H1 (cell line): ENCODE measurements at regions not wholly inside any gene's neighbourhood (a gene's known extent, or its start where the extent isn't known, plus 50 kb on each side); places are given as distances from the start of the nearest gene placed in this dataset.
"Not testable (repeated sequence)": the region's sequence is repeated elsewhere in the genome, so short reads cannot be mapped to it uniquely, and the experiment has no call there.

Source experiments
- CTCF ChIA-PET: fragments of 300-600 bp; sonication (Branson Sonifier 250); formaldehyde crosslinking; loops from one replicate; lab custom pipeline; 2021; ENCODE audit not compliant: partially characterized antibody; lab: Charles Lee
- POLR2A ChIA-PET: fragments of 300-600 bp; sonication (Branson Sonifier 250); formaldehyde crosslinking; loops from one replicate; lab custom pipeline; 2021; ENCODE audit warnings: inconsistent platforms; ENCODE audit not compliant: partially characterized antibody; lab: Charles Lee
- DNase-seq, 2 experiments: peaks; one replicate each; pipeline versions ENCODE4 v3.0.0 to v3.0.0-alpha.2; 2010 to 2022; ENCODE audit warnings: low spot score in 2 of 2, low read depth in 1 of 2, mixed read lengths in 1 of 2
- FAIRE-seq: peaks from 2 replicates; lab custom pipeline; 2011; peaks lifted over from hg19 to GRCh38; lab: Jason Lieb, UNC
- H2AFZ ChIP-seq: 2 replicates; pipeline ENCODE4 v1.8.1; 2012; ENCODE audit warnings: low read length, inconsistent platforms
- H2AK5ac ChIP-seq: 2 replicates; pipeline ENCODE4 v1.6.1; 2013; ENCODE audit warnings: low read depth, low read length
- H2BK120ac ChIP-seq: replicated peaks from 2 replicates; pipeline ENCODE3; 2013; ENCODE audit warnings: low read depth, low read length, inconsistent platforms
- H2BK12ac ChIP-seq: 2 replicates; pipeline ENCODE4 v1.6.1; 2013; ENCODE audit warnings: low read depth, low read length
- H2BK15ac ChIP-seq: 2 replicates; pipeline ENCODE4 v1.6.1; 2013; ENCODE audit warnings: low read length
- H2BK20ac ChIP-seq: 2 replicates; pipeline ENCODE4 v1.6.1; 2013; ENCODE audit warnings: low read length
- H2BK5ac ChIP-seq: 2 replicates; pipeline ENCODE4 v1.6.1; 2013; ENCODE audit warnings: low read depth, low read length
- H3K14ac ChIP-seq: 2 replicates; pipeline ENCODE4 v1.6.1; 2013; ENCODE audit warnings: inconsistent platforms; ENCODE audit not compliant: insufficient read length
- H3K18ac ChIP-seq: 2 replicates; pipeline ENCODE4 v1.6.1; 2013; ENCODE audit warnings: low read length; ENCODE audit errors: extremely low read depth
- H3K23ac ChIP-seq: 2 replicates; pipeline ENCODE4 v1.6.1; 2013; ENCODE audit warnings: inconsistent platforms; ENCODE audit not compliant: insufficient read length
- H3K23me2 ChIP-seq: 2 replicates; pipeline ENCODE4 v1.6.1; 2013; ENCODE audit warnings: low read depth, low read length
- H3K27ac ChIP-seq: 2 replicates; pipeline ENCODE4 v1.6.1; 2011; ENCODE audit warnings: low read depth, low read length, inconsistent platforms
- H3K27me3 ChIP-seq, 4 experiments: replicated peaks in 1 of 4; 1 replicate in 1 of 4; 2 replicates in 3 of 4; pipeline versions ENCODE4 v1.6.1 to v1.8.1; 2011 to 2013; ENCODE audit warnings: low read length in 3 of 4, mild to moderate bottlenecking in 3 of 4, inconsistent platforms in 2 of 4, mixed read lengths in 2 of 4, moderate library complexity in 1 of 4; ENCODE audit not compliant: control insufficient read depth in 3 of 4, insufficient read depth in 3 of 4; ENCODE audit errors: extremely low read depth in 1 of 4
- H3K36me3 ChIP-seq, 4 experiments: 2 replicates each; pipeline versions ENCODE4 v1.6.1 to v1.8.1; 2011 to 2013; ENCODE audit warnings: mild to moderate bottlenecking in 4 of 4, low read length in 3 of 4, moderate library complexity in 2 of 4, control low read depth in 1 of 4, inconsistent platforms in 1 of 4; ENCODE audit not compliant: insufficient read depth in 4 of 4, control insufficient read depth in 2 of 4
- H3K4ac ChIP-seq: replicated peaks from 2 replicates; pipeline ENCODE3; 2013; ENCODE audit warnings: low read length, low read depth, mixed read lengths, inconsistent platforms; ENCODE audit not compliant: insufficient read length
- H3K4me1 ChIP-seq, 4 experiments: replicated peaks in 1 of 4; 1 replicate in 1 of 4; 2 replicates in 3 of 4; pipeline versions ENCODE4 v1.6.1 to v1.8.1; 2011 to 2013; ENCODE audit warnings: low read length in 3 of 4, inconsistent platforms in 2 of 4, mixed read lengths in 1 of 4; ENCODE audit not compliant: insufficient read depth in 4 of 4, control insufficient read depth in 3 of 4
- H3K4me2 ChIP-seq, 2 experiments: 2 replicates each; pipeline versions ENCODE4 v1.6.1 to v1.8.1; 2011 to 2013; ENCODE audit warnings: low read depth in 2 of 2, low read length in 2 of 2, control low read depth in 1 of 2, inconsistent platforms in 1 of 2, mild to moderate bottlenecking in 1 of 2; ENCODE audit not compliant: insufficient read depth in 1 of 2
- H3K4me3 ChIP-seq, 4 experiments: fragments of 200-600, 300-600 bp in 1 of 4; sonication (generic), shearing (Covaris generic), sonication (Bioruptor Twin) in 1 of 4; 2 replicates each; pipeline versions ENCODE4 v1.5.1 to v1.8.1; 2011 to 2016; ENCODE audit warnings: low read length in 4 of 4, low read depth in 3 of 4, control low read depth in 2 of 4, inconsistent platforms in 2 of 4, mild to moderate bottlenecking in 2 of 4, mixed read lengths in 1 of 4, moderate library complexity in 1 of 4; ENCODE audit not compliant: insufficient read depth in 2 of 4; ENCODE audit errors: extremely low read depth in 1 of 4
- H3K56ac ChIP-seq: replicated peaks from 2 replicates; pipeline ENCODE3; 2013; ENCODE audit warnings: low read depth, mild to moderate bottlenecking, mixed read lengths, low read length, inconsistent platforms; ENCODE audit not compliant: insufficient read length
- H3K79me1 ChIP-seq: 2 replicates; pipeline ENCODE4 v1.6.1; 2013; ENCODE audit warnings: low read depth, low read length, control low read depth
- H3K79me2 ChIP-seq, 2 experiments: 2 replicates each; pipeline versions ENCODE4 v1.6.1 to v1.8.1; 2012 to 2013; ENCODE audit warnings: low read length in 2 of 2, mild to moderate bottlenecking in 2 of 2, inconsistent platforms in 1 of 2; ENCODE audit not compliant: insufficient read depth in 2 of 2, control insufficient read depth in 1 of 2
- H3K9ac ChIP-seq, 4 experiments: replicated peaks in 1 of 4; 1 replicate in 1 of 4; 2 replicates in 3 of 4; pipeline versions ENCODE4 v1.6.1 to v1.8.1; 2011 to 2013; ENCODE audit warnings: low read depth in 3 of 4, low read length in 3 of 4, control low read depth in 2 of 4, mild to moderate bottlenecking in 2 of 4, moderate library complexity in 2 of 4, inconsistent platforms in 1 of 4; ENCODE audit errors: extremely low read depth in 1 of 4
- H3K9me3 ChIP-seq, 2 experiments: 2 replicates each; pipeline versions ENCODE4 v1.6.1 to v1.8.1; 2012 to 2013; ENCODE audit warnings: mild to moderate bottlenecking in 2 of 2, moderate library complexity in 2 of 2, control low read depth in 1 of 2, inconsistent platforms in 1 of 2, low read depth in 1 of 2, low read length in 1 of 2, mixed read lengths in 1 of 2; ENCODE audit not compliant: insufficient read depth in 2 of 2
- H4K20me1 ChIP-seq, 2 experiments: replicated peaks in 1 of 2; 2 replicates each; pipeline versions ENCODE3 to v1.8.1; 2011 to 2013; ENCODE audit warnings: inconsistent platforms in 2 of 2, low read length in 2 of 2, mild to moderate bottlenecking in 1 of 2; ENCODE audit not compliant: insufficient read depth in 2 of 2, control insufficient read depth in 1 of 2
- H4K5ac ChIP-seq: 2 replicates; pipeline ENCODE4 v1.6.1; 2013; ENCODE audit warnings: low read length, low read depth, mixed read lengths, inconsistent platforms; ENCODE audit not compliant: insufficient read length
- H4K8ac ChIP-seq: 2 replicates; pipeline ENCODE4 v1.8.0; 2013; ENCODE audit warnings: mild to moderate bottlenecking, moderate library complexity, low read length, inconsistent platforms; ENCODE audit not compliant: insufficient read depth; ENCODE audit errors: extremely low read depth
- H4K91ac ChIP-seq: replicated peaks from 2 replicates; pipeline ENCODE3; 2013; ENCODE audit warnings: low read length, mixed read lengths, inconsistent platforms; ENCODE audit not compliant: insufficient read length
- WGBS, 2 experiments: shearing (Covaris generic) in 1 of 2; methylation state at CpG; one replicate each; pipeline versions ENCODE4 v1.1.6 to v1.1.7; 2013 to 2015; ENCODE audit warnings: low lambda C conversion rate in 2 of 2, mixed read lengths in 2 of 2, inconsistent platforms in 1 of 2, low coverage in 1 of 2, missing lambda C conversion rate in 1 of 2; ENCODE audit not compliant: insufficient replicate concordance in 2 of 2, insufficient coverage in 1 of 2, insufficient read length in 1 of 2; ENCODE audit errors: extremely low coverage in 1 of 2, missing lambda C conversion rate in 1 of 2; 5-methylcytosine and 5-hydroxymethylcytosine counted together

GRCh38 chr13:24941023-24941713, 154.8 kb upstream of the PABPC3 start:
- H2BK20ac ChIP-seq, CTCF ChIA-PET, POLR2A ChIA-PET, H3K27ac ChIP-seq, H4K5ac ChIP-seq, H3K4ac ChIP-seq, H4K91ac ChIP-seq, H2AFZ ChIP-seq, H3K79me2 ChIP-seq, DNase-seq, H3K9me3 ChIP-seq, H3K23ac ChIP-seq, H3K27me3 ChIP-seq, H2BK120ac ChIP-seq, H3K36me3 ChIP-seq, H3K4me2 ChIP-seq, H2BK5ac ChIP-seq, H3K18ac ChIP-seq, H2AK5ac ChIP-seq, H4K20me1 ChIP-seq, H3K4me3 ChIP-seq, H3K9ac ChIP-seq, H3K14ac ChIP-seq, H3K56ac ChIP-seq, H3K79me1 ChIP-seq, H3K4me1 ChIP-seq, H4K8ac ChIP-seq, FAIRE-seq, H2BK12ac ChIP-seq, H2BK15ac ChIP-seq, H3K23me2 ChIP-seq: not testable (repeated sequence)
- WGBS, 2 experiments, result 85% methylated on average over 6 of the region's 11 CpGs; no CpG with 5 or more reads in 1 of the 2 experiments
